ENCODE measurements at regions not wholly inside any gene's neighbourhood (a gene's known extent, or its start where the extent isn't known, plus 50 kb on each side); places are given as distances from the start of the nearest gene placed in this dataset.
"Not testable (repeated sequence)": the region's sequence is repeated elsewhere in the genome, so short reads cannot be mapped to it uniquely, and the experiment has no call there.

GRCh38 chr2:78750219-78750618 is 275.3 kb upstream of the REG3G start:
- H3K4me3 ChIP-seq (ENCODE audit: low read depth, low read length), result no peak overlapping the region
- no peak for TF ChIP-seq CTCF (conservative IDR thresholded peaks at IDR 0.05; ENCODE audit: low read depth, low read length)

GRCh38 chr2:78754930-78755329 is 270.6 kb upstream of the REG3G start:
- no peak overlapping the region for H3K4me3 ChIP-seq (ENCODE audit: low read depth, low read length)
- DNase-seq (ENCODE audit: low read depth), result no peak
- TF ChIP-seq CTCF (conservative IDR thresholded peaks at IDR 0.05; ENCODE audit: low read depth, low read length), result no peak

More at GRCh38 chr2:78750219-78750618, 275.3 kb upstream of the REG3G start:
- no peak for DNase-seq (ENCODE audit: low read depth)

GRCh38 chr2:78757191-78757590 is 268.3 kb upstream of the REG3G start:
- H3K4me3 ChIP-seq (ENCODE audit: low read depth, low read length), result no peak overlapping the region
- no peak for TF ChIP-seq CTCF (conservative IDR thresholded peaks at IDR 0.05; ENCODE audit: low read depth, low read length)
- no peak for DNase-seq (ENCODE audit: low read depth)

GRCh38 chr2:78757640-78758039 is 267.9 kb upstream of the REG3G start:
- no peak for DNase-seq (ENCODE audit: low read depth)
- no peak overlapping the region for H3K4me3 ChIP-seq (ENCODE audit: low read depth, low read length)
- TF ChIP-seq CTCF (conservative IDR thresholded peaks at IDR 0.05; ENCODE audit: low read depth, low read length), result no peak

- DNase-seq (ENCODE audit: low read depth); H3K4me3 ChIP-seq (ENCODE audit: low read depth, low read length): not testable (repeated sequence)
Observed at GRCh38 chr2:78758765-78759164, 266.7 kb upstream of the REG3G start.

GRCh38 chr2:78766459-78766858 is 259.0 kb upstream of the REG3G start:
- TF ChIP-seq CTCF (conservative IDR thresholded peaks at IDR 0.05; ENCODE audit: low read depth, low read length), result no peak
- DNase-seq (ENCODE audit: low read depth), result no peak
- no peak overlapping the region for H3K4me3 ChIP-seq (ENCODE audit: low read depth, low read length)

- no peak for TF ChIP-seq CTCF (conservative IDR thresholded peaks at IDR 0.05; ENCODE audit: low read depth, low read length)
- DNase-seq (ENCODE audit: low read depth), result no peak
- H3K4me3 ChIP-seq (ENCODE audit: low read depth, low read length), result no peak overlapping the region
Observed at GRCh38 chr2:78768016-78768415, 257.5 kb upstream of the REG3G start.

GRCh38 chr2:78775291-78775690 is 250.2 kb upstream of the REG3G start:
- TF ChIP-seq CTCF (conservative IDR thresholded peaks at IDR 0.05; ENCODE audit: low read depth, low read length), result no peak
- H3K4me3 ChIP-seq (ENCODE audit: low read depth, low read length), result no peak overlapping the region
- no peak for DNase-seq (ENCODE audit: low read depth)
